ENCODE measurements at regions not wholly inside any gene's neighbourhood (a gene's known extent, or its start where the extent isn't known, plus 50 kb on each side); places are given as distances from the start of the nearest gene placed in this dataset.

DNA sequence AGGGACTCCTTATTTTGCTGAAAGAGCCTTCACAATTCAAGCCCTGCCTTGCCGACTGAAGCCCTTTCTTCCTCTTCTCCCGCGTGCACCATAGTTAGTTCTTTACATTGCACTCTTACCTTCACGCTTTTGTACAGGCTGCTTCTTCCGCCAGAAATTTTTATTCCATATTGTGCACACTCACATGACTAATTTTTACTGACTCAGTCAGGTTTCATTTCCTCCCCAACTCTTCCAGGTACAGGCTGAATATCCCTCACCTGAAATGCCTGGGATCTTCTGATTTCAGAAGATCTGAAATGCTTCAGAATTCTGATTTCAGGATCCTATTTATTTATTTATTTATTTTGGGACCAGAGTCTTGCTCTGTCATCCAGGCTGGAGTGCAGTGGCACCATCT, 172.8 kb downstream of the ZNF281 start:
- TF ChIP-seq, protein P1, sequence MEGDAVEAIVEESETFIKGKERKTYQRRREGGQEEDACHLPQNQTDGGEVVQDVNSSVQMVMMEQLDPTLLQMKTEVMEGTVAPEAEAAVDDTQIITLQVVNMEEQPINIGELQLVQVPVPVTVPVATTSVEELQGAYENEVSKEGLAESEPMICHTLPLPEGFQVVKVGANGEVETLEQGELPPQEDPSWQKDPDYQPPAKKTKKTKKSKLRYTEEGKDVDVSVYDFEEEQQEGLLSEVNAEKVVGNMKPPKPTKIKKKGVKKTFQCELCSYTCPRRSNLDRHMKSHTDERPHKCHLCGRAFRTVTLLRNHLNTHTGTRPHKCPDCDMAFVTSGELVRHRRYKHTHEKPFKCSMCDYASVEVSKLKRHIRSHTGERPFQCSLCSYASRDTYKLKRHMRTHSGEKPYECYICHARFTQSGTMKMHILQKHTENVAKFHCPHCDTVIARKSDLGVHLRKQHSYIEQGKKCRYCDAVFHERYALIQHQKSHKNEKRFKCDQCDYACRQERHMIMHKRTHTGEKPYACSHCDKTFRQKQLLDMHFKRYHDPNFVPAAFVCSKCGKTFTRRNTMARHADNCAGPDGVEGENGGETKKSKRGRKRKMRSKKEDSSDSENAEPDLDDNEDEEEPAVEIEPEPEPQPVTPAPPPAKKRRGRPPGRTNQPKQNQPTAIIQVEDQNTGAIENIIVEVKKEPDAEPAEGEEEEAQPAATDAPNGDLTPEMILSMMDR (IDR thresholded peaks at IDR 0.05) = no peak
- Histone ChIP-seq H3K27ac (no peak overlapping the region), H3K9me3 (no peaks in the 10 kb centered on the region), H3K4me3 (ENCODE audit: low read depth in 1 of 2, low read length in 1 of 2) (no peak overlapping the region), H3K36me3 (no peaks in the 10 kb centered on the region), H3K27me3 (no peaks in the 10 kb centered on the region), H3K4me1 (ENCODE audit: control insufficient read depth in 1 of 2, insufficient read depth in 1 of 2, low read depth in 1 of 2, low read length in 1 of 2) (peaks cover 1 to 9% of the 10 kb centered on the region in 2 experiments)

- H3K9me3 ChIP-seq = no peaks in the 10 kb centered on the region
- no peak overlapping the region for H3K27ac ChIP-seq
- no peaks in the 10 kb centered on the region for H3K27me3 ChIP-seq
- TF ChIP-seq, protein P1 (IDR thresholded peaks at IDR 0.05) = no peak
- no peaks in the 10 kb centered on the region for H3K36me3 ChIP-seq
- H3K4me3 ChIP-seq (ENCODE audit: low read depth in 1 of 2, low read length in 1 of 2) = no peak overlapping the region
- H3K4me1 ChIP-seq (ENCODE audit: control insufficient read depth in 1 of 2, insufficient read depth in 1 of 2, low read depth in 1 of 2, low read length in 1 of 2) = no peaks in the 10 kb centered on the region
Observed at GRCh38 chr1:200234938-200235337, 174.9 kb downstream of the ZNF281 start.

DNA sequence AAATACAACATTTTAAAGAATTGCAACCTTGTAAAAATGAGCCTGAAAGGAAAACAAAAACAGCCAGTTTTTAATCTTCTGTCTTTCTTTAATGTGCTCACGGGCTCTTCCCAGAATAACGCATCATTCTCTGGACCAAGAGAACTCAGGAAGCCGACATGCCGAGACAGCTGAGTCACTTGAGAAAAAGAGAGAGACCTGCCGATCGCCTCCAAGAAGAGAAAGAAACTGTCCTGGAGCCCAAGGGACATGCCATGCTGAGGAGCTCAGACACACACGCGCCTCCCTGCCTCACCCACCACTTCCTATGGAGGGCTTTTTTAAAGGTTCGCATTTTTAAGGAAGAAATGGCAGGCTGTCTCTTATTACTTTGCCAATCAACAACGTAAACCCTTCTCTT, 176.4 kb downstream of the ZNF281 start:
- H3K4me1 ChIP-seq (ENCODE audit: control insufficient read depth in 1 of 2, insufficient read depth in 1 of 2, low read depth in 1 of 2, low read length in 1 of 2) = no peaks in the 10 kb centered on the region
- H3K4me3 ChIP-seq (ENCODE audit: low read depth in 1 of 2, low read length in 1 of 2) = no peak overlapping the region

DNA sequence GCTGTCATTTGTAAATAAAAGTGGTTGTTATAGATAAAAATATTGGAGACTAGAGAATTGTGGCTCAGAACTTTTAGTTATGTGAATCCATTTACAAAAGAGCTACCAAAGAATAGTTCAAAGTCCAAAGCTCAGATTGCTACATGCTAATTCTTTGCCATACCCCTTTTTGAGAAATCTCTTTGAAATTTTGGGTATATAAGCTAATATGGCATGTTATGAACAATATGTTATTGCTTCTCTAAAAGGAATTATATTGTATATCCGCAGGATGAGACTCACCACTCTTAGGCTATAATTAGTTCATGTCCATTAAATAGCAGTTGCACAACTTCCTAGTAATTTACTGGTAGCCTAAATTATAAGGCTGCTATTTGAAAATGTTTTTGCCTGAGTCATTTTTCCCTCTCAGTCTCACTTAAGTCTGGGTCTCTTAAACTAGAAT, 178.0 kb downstream of the ZNF281 start:
- H3K9me3 ChIP-seq = no peaks in the 10 kb centered on the region
- H3K27me3 ChIP-seq = peaks cover 2% of the 10 kb centered on the region
- no peaks in the 10 kb centered on the region for H3K36me3 ChIP-seq
- H3K4me3 ChIP-seq (ENCODE audit: low read depth in 1 of 2, low read length in 1 of 2) = no peak overlapping the region
- H3K4me1 ChIP-seq (ENCODE audit: control insufficient read depth in 1 of 2, insufficient read depth in 1 of 2, low read depth in 1 of 2, low read length in 1 of 2) = peaks cover 4 to 5% of the 10 kb centered on the region in 2 experiments
- TF ChIP-seq, protein P1 (IDR thresholded peaks at IDR 0.05) = no peak
- H3K27ac ChIP-seq = no peak overlapping the region

More for the DNA sequence above, 176.4 kb downstream of the ZNF281 start:
- no peaks in the 10 kb centered on the region for H3K27me3 ChIP-seq
- TF ChIP-seq, protein P1 (IDR thresholded peaks at IDR 0.05) = no peak
- no peak overlapping the region for H3K27ac ChIP-seq
- no peaks in the 10 kb centered on the region for H3K36me3 ChIP-seq
- no peaks in the 10 kb centered on the region for H3K9me3 ChIP-seq

DNA sequence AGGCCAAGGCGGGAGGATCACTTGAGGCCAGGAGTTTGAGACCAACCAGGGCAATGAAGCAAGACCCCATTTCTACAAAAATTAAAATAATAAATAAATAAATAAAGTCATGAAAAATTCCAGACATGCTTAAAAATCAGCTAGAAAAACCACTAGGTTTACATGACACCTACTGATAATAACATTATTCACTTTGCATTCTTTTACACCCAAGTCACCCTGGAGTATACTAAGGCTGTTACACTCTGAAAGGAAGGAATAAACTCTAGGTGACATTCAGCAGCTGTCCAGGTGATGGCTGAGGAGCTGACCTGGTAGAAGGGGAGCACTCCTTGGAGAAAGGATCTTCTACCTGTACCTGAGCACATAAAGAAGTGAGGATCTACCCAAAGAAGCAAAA, 179.2 kb downstream of the ZNF281 start:
- no peaks in the 10 kb centered on the region for H3K36me3 ChIP-seq
- no peak overlapping the region for H3K27ac ChIP-seq
- H3K4me1 ChIP-seq (ENCODE audit: control insufficient read depth in 1 of 2, insufficient read depth in 1 of 2, low read depth in 1 of 2, low read length in 1 of 2) = peaks cover 10 to 14% of the 10 kb centered on the region in 2 experiments
- H3K27me3 ChIP-seq = peaks cover 13% of the 10 kb centered on the region
- H3K9me3 ChIP-seq = no peaks in the 10 kb centered on the region
- no peak overlapping the region for H3K4me3 ChIP-seq (ENCODE audit: low read depth in 1 of 2, low read length in 1 of 2)
- TF ChIP-seq, protein P1 (IDR thresholded peaks at IDR 0.05) = no peak

GRCh38 chr1:200228486-200228885, 181.3 kb downstream of the ZNF281 start:
- no peak overlapping the region for H3K4me3 ChIP-seq (ENCODE audit: low read depth in 1 of 2, low read length in 1 of 2)
- TF ChIP-seq, protein P1 (IDR thresholded peaks at IDR 0.05) = no peak
- peaks cover 10 to 14% of the 10 kb centered on the region in 2 experiments for H3K4me1 ChIP-seq (ENCODE audit: control insufficient read depth in 1 of 2, insufficient read depth in 1 of 2, low read depth in 1 of 2, low read length in 1 of 2)
- no peaks in the 10 kb centered on the region for H3K36me3 ChIP-seq
- peaks cover 14% of the 10 kb centered on the region for H3K27me3 ChIP-seq
- no peak overlapping the region for H3K27ac ChIP-seq
- H3K9me3 ChIP-seq = no peaks in the 10 kb centered on the region
